ENCODE measurements at regions not wholly inside any gene's neighbourhood (a gene's known extent, or its start where the extent isn't known, plus 50 kb on each side); places are given as distances from the start of the nearest gene placed in this dataset.
A peak's percentile ranks its signal among the peaks of the same experiment; 100 is the strongest.

- DNase-seq (ENCODE audit: low spot score) = no peak
Observed at GRCh38 chr18:56173542-56174220, 464.7 kb downstream of the TXNL1 start.

- no peak for DNase-seq (ENCODE audit: low spot score)
Observed at GRCh38 chr18:56172527-56172926, 465.9 kb downstream of the TXNL1 start.

- DNase-seq (ENCODE audit: low spot score) = no peak
Observed at GRCh38 chr18:56171848-56172247, 466.5 kb downstream of the TXNL1 start.

GRCh38 chr18:56168049-56168781 lies 470.2 kb downstream of the TXNL1 start:
- no peak for DNase-seq (ENCODE audit: low spot score)

- DNase-seq (ENCODE audit: low spot score) = no peak
Observed at GRCh38 chr18:56167366-56167765, 471.0 kb downstream of the TXNL1 start.

- no peak for DNase-seq (ENCODE audit: low spot score)
Observed at GRCh38 chr18:56166914-56167313, 471.5 kb downstream of the TXNL1 start.

- DNase-seq (ENCODE audit: low spot score) = no peak
Observed at GRCh38 chr18:56165601-56166355, 472.6 kb downstream of the TXNL1 start.

- DNase-seq (ENCODE audit: low spot score) = no peak
Observed at GRCh38 chr18:56162311-56163265, 475.8 kb downstream of the TXNL1 start.

- DNase-seq (ENCODE audit: low spot score) = no peak
Observed at GRCh38 chr18:56161566-56162260, 476.7 kb downstream of the TXNL1 start.

- DNase-seq (ENCODE audit: low spot score) = no peak
Observed at GRCh38 chr18:56158676-56159075, 479.7 kb downstream of the TXNL1 start.

- DNase-seq (ENCODE audit: low spot score) = no peak
Observed at GRCh38 chr18:56157541-56157940, 480.9 kb downstream of the TXNL1 start.

- DNase-seq (ENCODE audit: low spot score) = no peak
Observed at GRCh38 chr18:56152551-56153310, 485.7 kb downstream of the TXNL1 start.

GRCh38 chr18:56148373-56148772 lies 490.0 kb downstream of the TXNL1 start:
- no peak for DNase-seq (ENCODE audit: low spot score)

- DNase-seq (ENCODE audit: low spot score) = no peak
Observed at GRCh38 chr18:56146565-56146964, 491.8 kb downstream of the TXNL1 start.

GRCh38 chr18:56142001-56142400 lies 496.4 kb downstream of the TXNL1 start:
- no peak for DNase-seq (ENCODE audit: low spot score)

GRCh38 chr18:56139792-56140254 lies 498.6 kb downstream of the TXNL1 start:
- DNase-seq (ENCODE audit: low spot score) = peak; percentile 10

- DNase-seq (ENCODE audit: low spot score) = no peak
Observed at GRCh38 chr18:56139372-56139771, 499.0 kb downstream of the TXNL1 start.

GRCh38 chr18:56136105-56136504 lies 502.3 kb downstream of the TXNL1 start:
- DNase-seq (ENCODE audit: low spot score) = no peak

- DNase-seq (ENCODE audit: low spot score) = no peak
Observed at GRCh38 chr18:56130481-56130880, 507.9 kb downstream of the TXNL1 start.

- DNase-seq (ENCODE audit: low spot score) = no peak
Observed at GRCh38 chr18:56128153-56128791, 510.1 kb downstream of the TXNL1 start.
